Epithelial cell of proximal tubule (primary cell): ENCODE measurements at regions not wholly inside any gene's neighbourhood (a gene's known extent, or its start where the extent isn't known, plus 50 kb on each side); places are given as distances from the start of the nearest gene placed in this dataset.

ENCODE experiments used
- DNase-seq: peaks from one replicate; pipeline ENCODE4 v3.0.0-alpha.2; 2011; ENCODE audit warnings: low read depth
- H3K4me3 ChIP-seq: 2 replicates; pipeline ENCODE4 v1.5.1; 2011; ENCODE audit warnings: low read depth, mild to moderate bottlenecking, low read length
- CTCF ChIP-seq: conservative IDR thresholded peaks from 2 replicates; pipeline ENCODE4 v1.5.1; 2012; ENCODE audit warnings: low read depth, mild to moderate bottlenecking, low read length

GRCh38 chr9:79925326-79925725 lies 353.6 kb downstream of the TLE4 start:
- no peak for DNase-seq
- no peak overlapping the region for H3K4me3 ChIP-seq
- no peak for TF ChIP-seq CTCF

- no peak overlapping the region for H3K4me3 ChIP-seq
Observed at GRCh38 chr9:79924836-79925235, 353.1 kb downstream of the TLE4 start.

GRCh38 chr9:79917421-79917820 lies 345.7 kb downstream of the TLE4 start:
- no peak for TF ChIP-seq CTCF
- DNase-seq = no peak

More at GRCh38 chr9:79924836-79925235, 353.1 kb downstream of the TLE4 start:
- no peak for DNase-seq
- no peak for TF ChIP-seq CTCF

GRCh38 chr9:79913867-79914266 lies 342.1 kb downstream of the TLE4 start:
- no peak overlapping the region for H3K4me3 ChIP-seq
- no peak for TF ChIP-seq CTCF

More at GRCh38 chr9:79917421-79917820, 345.7 kb downstream of the TLE4 start:
- H3K4me3 ChIP-seq = no peak overlapping the region

GRCh38 chr9:79912318-79913070 lies 340.7 kb downstream of the TLE4 start:
- no peak for TF ChIP-seq CTCF
- no peak for DNase-seq
- H3K4me3 ChIP-seq = no peak overlapping the region

More at GRCh38 chr9:79913867-79914266, 342.1 kb downstream of the TLE4 start:
- no peak for DNase-seq

GRCh38 chr9:79911724-79912123 lies 340.0 kb downstream of the TLE4 start:
- TF ChIP-seq CTCF = no peak

More at GRCh38 chr9:79911724-79912123, 340.0 kb downstream of the TLE4 start:
- DNase-seq = no peak
- H3K4me3 ChIP-seq = no peak overlapping the region
